ENCODE measurements at regions not wholly inside any gene's neighbourhood (a gene's known extent, or its start where the extent isn't known, plus 50 kb on each side); places are given as distances from the start of the nearest gene placed in this dataset.

GRCh38 chr12:108040947-108041346 is 88.1 kb upstream of the WSCD2 start:
- ChIA-PET CTCF (interaction anchor here (1.0 to 2.1 kb wide), 6 partner anchors 10 to 416 kb away, joined by 3 to 10 read pairs (median 5); partner anchors contain the start of gene WSCD2), POLR2A (interaction anchor here (0.7 kb wide), 1 partner anchor 1046 kb away, joined by 4 read pairs; no protein-coding TSS in a partner anchor)
- Histone ChIP-seq H2AFZ (ENCODE audit: low read depth) (no peak overlapping the region), H4K20me1 (ENCODE audit: insufficient read depth) (no peaks in the 10 kb centered on the region), H3K9me3 (no peaks in the 10 kb centered on the region), H3K9me2 (no peaks in the 10 kb centered on the region), H3K27me3 (ENCODE audit: insufficient read depth) (no peaks in the 10 kb centered on the region), H3K27ac (ENCODE audit: low read depth in 2 of 2, low read length in 1 of 2) (no peak overlapping the region), H3K4me3 (ENCODE audit: low read depth in 2 of 2, low read length in 1 of 2) (no peak overlapping the region), H3K36me3 (replicated peaks in 1 of 2; ENCODE audit: control insufficient read depth in 1 of 2, insufficient read depth in 2 of 2, low read length in 1 of 2) (no peaks in the 10 kb centered on the region), H3K79me2 (ENCODE audit: insufficient read depth) (no peaks in the 10 kb centered on the region), H3K4me2 (no peak overlapping the region), H3K4me1 (ENCODE audit: control insufficient read depth in 1 of 2, insufficient read depth in 2 of 2, low read depth in 1 of 2, low read length in 1 of 2) (no peaks in the 10 kb centered on the region), H3F3A (replicated peaks; ENCODE audit: insufficient read depth) (no peaks in the 10 kb centered on the region), H3K9ac (no peak overlapping the region)
- TF ChIP-seq MEF2A (IDR thresholded peaks at IDR 0.05; ENCODE audit: borderline replicate concordance, low read depth) (no peak), GABPA (IDR thresholded peaks at IDR 0.05; ENCODE audit: low read depth) (no peak), GATA2 (CRISPR knock-in tag; IDR thresholded peaks at IDR 0.05) (no peak), TAF1 (IDR thresholded peaks at IDR 0.05; ENCODE audit: borderline replicate concordance, low read depth, low read length) (no peak), RAD21 (IDR thresholded peaks at IDR 0.05; ENCODE audit: low read length) (no peak), ZBTB33 (IDR thresholded peaks at IDR 0.05; ENCODE audit: borderline replicate concordance, low read depth) (no peak), EP300 (IDR thresholded peaks at IDR 0.05; ENCODE audit: borderline replicate concordance in 1 of 2, low read depth in 1 of 2, low read length in 1 of 2) (no peak), YY1 (IDR thresholded peaks at IDR 0.05; ENCODE audit: low read depth) (no peak), RFX5 (IDR thresholded peaks at IDR 0.05; ENCODE audit: low read length) (no peak), NRF1 (IDR thresholded peaks at IDR 0.05; ENCODE audit: low read depth, low read length) (no peak), FOSL2 (IDR thresholded peaks at IDR 0.05; ENCODE audit: borderline replicate concordance, low read depth) (no peak), CHD2 (IDR thresholded peaks at IDR 0.05; ENCODE audit: low read length, partially characterized antibody) (no peak), MAX (IDR thresholded peaks at IDR 0.05; ENCODE audit: low read depth) (no peak), PBX3 (IDR thresholded peaks at IDR 0.05) (no peak), RCOR1 (IDR thresholded peaks at IDR 0.05; ENCODE audit: low read length) (no peak), SIN3A (IDR thresholded peaks at IDR 0.05; ENCODE audit: borderline replicate concordance, low read depth, low read length) (no peak), NFIC (IDR thresholded peaks at IDR 0.05; ENCODE audit: borderline replicate concordance) (no peak), REST (IDR thresholded peaks at IDR 0.05; ENCODE audit: low read depth, low read length) (no peak), TEAD4 (IDR thresholded peaks at IDR 0.05; ENCODE audit: borderline replicate concordance, insufficient read depth) (no peak)
- WGBS (ENCODE audit: low lambda C conversion rate), result 20% methylated on average over 2 of the region's 2 CpGs
- DNase-seq, result no peak

Data from SK-N-SH (cell line).